Psoas muscle (tissue), 7 donors: ENCODE measurements at regions not wholly inside any gene's neighbourhood (a gene's known extent, or its start where the extent isn't known, plus 50 kb on each side); places are given as distances from the start of the nearest gene placed in this dataset.

Experiments used
- ATAC-seq, 4 donors: fragments of 200-7000 bp; cut with Tn5 transposase; one replicate each; pipeline ENCODE4 v1.9.1; 2020; ENCODE audit warnings: moderate library complexity in 3 of 4, mild to moderate bottlenecking in 2 of 4
- DNase-seq, 2 donors: peaks; one replicate each; pipeline ENCODE4 v3.0.0-alpha.2; 2020
- H3K27ac ChIP-seq: fragments of 200-600 bp; one replicate; pipeline ENCODE4 v1.8.0; 2022
- H3K27me3 ChIP-seq, 3 donors: fragments of 200-600 bp in 1 of 3; one replicate each; pipeline versions ENCODE4 v1.6.1 to v1.8.0; 2013 to 2022; ENCODE audit warnings: low read length in 2 of 3, mild to moderate bottlenecking in 2 of 3, moderate library complexity in 1 of 3; ENCODE audit not compliant: insufficient read depth in 3 of 3
- H3K36me3 ChIP-seq, 2 donors: fragments of 200-600 bp in 1 of 2; one replicate each; pipeline versions ENCODE4 v1.6.1 to v1.8.0; 2013 to 2022; ENCODE audit warnings: low read depth in 1 of 2, mild to moderate bottlenecking in 1 of 2, moderate library complexity in 1 of 2; ENCODE audit not compliant: insufficient read depth in 1 of 2
- H3K4me1 ChIP-seq: fragments of 200-600 bp; one replicate; pipeline ENCODE4 v1.8.0; 2022
- H3K4me3 ChIP-seq: fragments of 200-600 bp; one replicate; pipeline ENCODE4 v1.8.0; 2022; ENCODE audit warnings: mild to moderate bottlenecking
- H3K9me3 ChIP-seq: fragments of 200-600 bp; one replicate; pipeline ENCODE4 v1.8.0; 2022
- CTCF ChIP-seq: fragments of 200-600 bp; IDR thresholded peaks from one replicate; pipeline ENCODE4 v1.8.0; 2022; ENCODE audit warnings: antibody characterized with exemption
- WGBS, 3 donors: extraction: QIAGEN DNeasy Blood & Tissue Kit; methylation state at CpG; one replicate each; pipeline versions ENCODE4 v1.1.6 to v1.1.7; 2013; 5-methylcytosine and 5-hydroxymethylcytosine counted together
- intact Hi-C, 2 donors: fragments of 100-400 bp; cut with DNase I; formaldehyde crosslinking; loops; one replicate each; pipeline versions ENCODE4 v1.11.0 to v1.14.2; 2022
- donor health status: healthy with polysubstance abuse.
- donor health status: DM: no; HTN: no; CAD: no; lungs with moderate emphysema.
- donor health status: Bipolar disorder and iron deficiency.
- donor health status: healthy.
- donor health status: DM: yes; HTN: yes; CAD: no.
- donor health status: DM: no; HTN: no; CAD: no.
- donor health status: DM: yes; HTN: yes; CAD: no.

DNA sequence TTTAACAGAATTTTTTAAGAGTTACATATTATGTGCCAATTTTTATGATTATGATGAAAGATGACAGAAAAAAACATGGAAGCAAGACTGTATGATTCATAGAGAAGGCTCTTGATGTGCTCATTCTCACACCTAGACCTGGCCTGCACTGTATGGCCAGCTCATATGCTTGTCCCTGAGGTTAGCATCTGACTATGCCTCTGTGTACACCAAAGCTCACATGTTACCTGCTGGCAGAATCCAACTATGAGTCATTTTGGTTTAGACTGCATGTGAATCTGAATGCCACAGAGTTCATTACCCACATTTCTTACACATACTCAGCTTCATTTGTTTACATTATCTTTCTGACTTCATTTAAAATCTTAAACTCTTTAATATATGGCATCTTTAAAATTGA, 139.0 kb downstream of the DSC3 start:
- H3K9me3 ChIP-seq, result no peaks in the 10 kb centered on the region
- TF ChIP-seq CTCF, result no peak
- intact Hi-C loops, result no loop called here
- H3K27me3 ChIP-seq, result no peaks in the 10 kb centered on the region
- H3K27ac ChIP-seq, result no peak overlapping the region
- H3K4me1 ChIP-seq, result no peaks in the 10 kb centered on the region
- no peaks in the 10 kb centered on the region for H3K36me3 ChIP-seq
- DNase-seq, result no peak
- no peak overlapping the region for H3K4me3 ChIP-seq
- no peak for ATAC-seq

DNA sequence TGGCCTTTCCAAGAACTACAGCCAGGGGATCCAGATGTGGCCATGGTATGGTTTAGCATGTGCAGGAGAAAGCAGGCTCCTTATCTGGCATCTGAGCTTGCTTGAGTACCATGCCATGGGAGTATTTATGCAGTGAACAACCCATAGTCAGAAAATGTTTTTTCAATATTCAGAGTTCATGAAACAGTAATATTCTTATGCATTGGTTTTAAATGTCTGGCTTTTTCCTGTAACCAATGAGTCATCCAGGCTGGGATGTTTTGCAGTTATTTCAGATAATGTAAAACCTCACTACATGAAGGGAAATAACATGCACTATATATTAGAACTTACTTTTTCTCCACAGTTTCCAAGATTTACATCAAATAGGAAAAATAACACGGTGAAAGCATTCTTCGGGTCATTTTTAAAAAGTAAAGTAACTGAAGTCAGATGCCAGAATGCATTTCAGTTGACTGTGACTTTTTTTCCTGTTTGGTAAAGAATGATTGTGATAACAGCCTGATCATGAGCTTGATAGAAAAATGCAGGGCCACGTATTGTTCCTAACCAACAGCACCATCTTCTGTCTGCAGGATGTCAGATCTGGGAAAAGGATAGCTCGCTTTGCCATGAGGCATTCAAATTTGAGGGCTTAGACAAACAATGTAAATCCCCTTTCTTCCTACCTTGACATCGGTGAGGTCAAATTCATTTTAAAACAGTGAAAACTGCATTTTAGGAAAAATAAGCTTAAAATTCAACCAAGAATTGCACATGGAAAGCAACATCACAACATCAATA, 152.8 kb downstream of the DSC3 start:
- TF ChIP-seq CTCF, result no peak
- H3K9me3 ChIP-seq, result no peaks in the 10 kb centered on the region
- intact Hi-C loops, result no loop called here
- DNase-seq, result no peak
- no peak for ATAC-seq
- H3K27me3 ChIP-seq, result no peaks in the 10 kb centered on the region
- 35 to 42% (median 37%) methylated on average over 5 of the region's 5 CpGs for WGBS, 3 donors
- no peak overlapping the region for H3K4me3 ChIP-seq
- no peaks in the 10 kb centered on the region for H3K4me1 ChIP-seq
- H3K27ac ChIP-seq, result no peak overlapping the region
- no peaks in the 10 kb centered on the region for H3K36me3 ChIP-seq

DNA sequence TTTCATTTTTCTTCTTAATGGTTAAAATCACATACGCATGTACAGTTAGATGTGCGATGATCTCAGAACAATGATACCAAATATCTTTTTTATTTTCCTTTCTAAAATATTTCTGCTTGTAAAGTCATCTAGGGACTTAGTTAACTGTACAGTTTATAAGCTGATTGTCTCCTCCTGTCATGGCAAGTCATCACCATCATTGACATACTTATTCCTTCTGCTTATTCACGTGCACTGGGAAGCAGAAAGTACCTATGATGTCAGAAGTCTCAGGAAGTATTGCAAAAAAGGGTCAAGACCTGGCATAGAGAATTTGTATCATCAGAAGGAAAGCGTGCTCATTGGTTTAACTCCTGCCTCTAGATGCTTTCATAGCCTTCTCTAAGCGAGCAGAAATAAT, 154.2 kb downstream of the DSC3 start:
- no peaks in the 10 kb centered on the region for H3K9me3 ChIP-seq
- no peaks in the 10 kb centered on the region for H3K27me3 ChIP-seq
- DNase-seq, result no peak
- no peak for ATAC-seq
- TF ChIP-seq CTCF, result no peak
- no peak overlapping the region for H3K27ac ChIP-seq
- H3K36me3 ChIP-seq, result no peaks in the 10 kb centered on the region
- WGBS, 3 donors, result 78 to 83% (median 81%) methylated on average over 5 of the region's 5 CpGs
- no peak overlapping the region for H3K4me3 ChIP-seq
- intact Hi-C loops, result no loop called here
- H3K4me1 ChIP-seq, result no peaks in the 10 kb centered on the region

GRCh38 chr18:30886998-30887397, 155.5 kb downstream of the DSC3 start:
- DNase-seq (no peak), ATAC-seq (no peak)
- Histone ChIP-seq H3K27ac (no peak overlapping the region), H3K36me3 (no peaks in the 10 kb centered on the region), H3K9me3 (no peaks in the 10 kb centered on the region), H3K27me3 (no peaks in the 10 kb centered on the region), H3K4me3 (no peak overlapping the region), H3K4me1 (no peaks in the 10 kb centered on the region)
- TF ChIP-seq CTCF, result no peak
- WGBS, 3 donors, result 87 to 96% (median 94%) methylated on average over 4 of the region's 4 CpGs
- intact Hi-C loops, result no loop called here

- Histone ChIP-seq H3K4me1 (no peaks in the 10 kb centered on the region), H3K36me3 (no peaks in the 10 kb centered on the region), H3K27me3 (no peaks in the 10 kb centered on the region), H3K4me3 (no peak overlapping the region), H3K27ac (no peak overlapping the region), H3K9me3 (no peaks in the 10 kb centered on the region)
- 86 to 92% (median 87%) methylated on average over 2 of the region's 2 CpGs for WGBS, 3 donors
- ATAC-seq (no peak), DNase-seq (no peak)
- intact Hi-C loops, result no loop called here
- TF ChIP-seq CTCF, result no peak
Measured at GRCh38 chr18:30870466-30870865, 172.1 kb downstream of the DSC3 start.
